BJ (cell line): ENCODE measurements at regions not wholly inside any gene's neighbourhood (a gene's known extent, or its start where the extent isn't known, plus 50 kb on each side); places are given as distances from the start of the nearest gene placed in this dataset.

ENCODE experiments used
- CTCF ChIA-PET: fragments of 350-600 bp; formaldehyde crosslinking; extraction: SDS; loops from one replicate; lab custom pipeline; 2021; ENCODE audit warnings: antibody characterized with exemption, inconsistent platforms; lab: Yijun Ruan, JAX
- POLR2A ChIA-PET: fragments of 300-600 bp; sonication (Branson Sonifier 250); formaldehyde crosslinking; extraction: SDS; loops from one replicate; lab custom pipeline; 2021; ENCODE audit warnings: antibody characterized with exemption; lab: Charles Lee
- DNase-seq: peaks from one replicate; pipeline ENCODE4 v3.0.0-alpha.2; 2011; ENCODE audit warnings: low read depth
- H3K27me3 ChIP-seq: 2 replicates; pipeline ENCODE4 v1.6.0; 2011; ENCODE audit warnings: low read length; ENCODE audit not compliant: control insufficient read depth, insufficient read depth
- H3K36me3 ChIP-seq: 2 replicates; pipeline ENCODE4 v1.5.1; 2011; ENCODE audit warnings: low read length; ENCODE audit not compliant: control insufficient read depth, insufficient read depth
- H3K4me3 ChIP-seq: 2 replicates; pipeline ENCODE4 v1.5.1; 2011; ENCODE audit warnings: low read depth, mild to moderate bottlenecking, control low read depth, low read length
- TF ChIP-seq, protein P1 (sequence below): IDR thresholded peaks from 2 replicates; pipeline ENCODE4 v1.5.1; 2011; ENCODE audit warnings: low read depth, mild to moderate bottlenecking, control low read depth, inconsistent platforms, low read length, moderate library complexity; ENCODE audit not compliant: insufficient read depth

GRCh38 chr10:1850971-1851527 lies 113.7 kb upstream of the ADARB2 start:
- Histone ChIP-seq H3K4me3 (no peak overlapping the region), H3K36me3 (no peaks in the 10 kb centered on the region), H3K27me3 (no peaks in the 10 kb centered on the region)
- DNase-seq: no peak
- TF ChIP-seq, protein P1, sequence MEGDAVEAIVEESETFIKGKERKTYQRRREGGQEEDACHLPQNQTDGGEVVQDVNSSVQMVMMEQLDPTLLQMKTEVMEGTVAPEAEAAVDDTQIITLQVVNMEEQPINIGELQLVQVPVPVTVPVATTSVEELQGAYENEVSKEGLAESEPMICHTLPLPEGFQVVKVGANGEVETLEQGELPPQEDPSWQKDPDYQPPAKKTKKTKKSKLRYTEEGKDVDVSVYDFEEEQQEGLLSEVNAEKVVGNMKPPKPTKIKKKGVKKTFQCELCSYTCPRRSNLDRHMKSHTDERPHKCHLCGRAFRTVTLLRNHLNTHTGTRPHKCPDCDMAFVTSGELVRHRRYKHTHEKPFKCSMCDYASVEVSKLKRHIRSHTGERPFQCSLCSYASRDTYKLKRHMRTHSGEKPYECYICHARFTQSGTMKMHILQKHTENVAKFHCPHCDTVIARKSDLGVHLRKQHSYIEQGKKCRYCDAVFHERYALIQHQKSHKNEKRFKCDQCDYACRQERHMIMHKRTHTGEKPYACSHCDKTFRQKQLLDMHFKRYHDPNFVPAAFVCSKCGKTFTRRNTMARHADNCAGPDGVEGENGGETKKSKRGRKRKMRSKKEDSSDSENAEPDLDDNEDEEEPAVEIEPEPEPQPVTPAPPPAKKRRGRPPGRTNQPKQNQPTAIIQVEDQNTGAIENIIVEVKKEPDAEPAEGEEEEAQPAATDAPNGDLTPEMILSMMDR: no peak
- ChIA-PET CTCF (no interaction called here), POLR2A (no interaction called here)

- Histone ChIP-seq H3K36me3 (no peaks in the 10 kb centered on the region), H3K27me3 (no peaks in the 10 kb centered on the region), H3K4me3 (no peak overlapping the region)
- DNase-seq: no peak
- ChIA-PET POLR2A (no interaction called here), CTCF (no interaction called here)
- TF ChIP-seq, protein P1: no peak
These were observed 110.0 kb upstream of the ADARB2 start for GRCh38 chr10:1847361-1847760.

GRCh38 chr10:1846032-1846431 lies 108.7 kb upstream of the ADARB2 start:
- POLR2A ChIA-PET: no interaction called here
- CTCF ChIA-PET: no interaction called here
- no peaks in the 10 kb centered on the region for H3K36me3 ChIP-seq
- no peaks in the 10 kb centered on the region for H3K27me3 ChIP-seq
- no peak for DNase-seq
- TF ChIP-seq, protein P1: no peak
- no peak overlapping the region for H3K4me3 ChIP-seq

DNA sequence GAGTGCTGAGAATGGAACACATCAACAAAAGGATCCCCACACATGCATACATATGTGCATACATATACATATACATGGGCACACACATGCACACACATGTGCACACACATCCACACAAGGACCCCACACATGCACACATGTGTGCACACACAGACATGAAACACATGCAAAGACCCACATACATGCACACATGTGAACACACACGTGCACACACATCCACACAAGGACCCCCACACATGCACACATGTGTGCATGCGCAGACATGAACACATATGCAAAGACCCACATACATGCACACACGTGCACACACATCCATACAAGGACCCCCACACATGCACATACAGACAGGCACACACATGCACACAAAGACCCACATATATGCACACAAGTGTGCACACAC lies 104.4 kb upstream of the ADARB2 start:
- no peak overlapping the region for H3K4me3 ChIP-seq
- TF ChIP-seq, protein P1: no peak
- no peaks in the 10 kb centered on the region for H3K36me3 ChIP-seq
- ChIA-PET POLR2A (no interaction called here), CTCF (no interaction called here)
- no peaks in the 10 kb centered on the region for H3K27me3 ChIP-seq
- no peak for DNase-seq

DNA sequence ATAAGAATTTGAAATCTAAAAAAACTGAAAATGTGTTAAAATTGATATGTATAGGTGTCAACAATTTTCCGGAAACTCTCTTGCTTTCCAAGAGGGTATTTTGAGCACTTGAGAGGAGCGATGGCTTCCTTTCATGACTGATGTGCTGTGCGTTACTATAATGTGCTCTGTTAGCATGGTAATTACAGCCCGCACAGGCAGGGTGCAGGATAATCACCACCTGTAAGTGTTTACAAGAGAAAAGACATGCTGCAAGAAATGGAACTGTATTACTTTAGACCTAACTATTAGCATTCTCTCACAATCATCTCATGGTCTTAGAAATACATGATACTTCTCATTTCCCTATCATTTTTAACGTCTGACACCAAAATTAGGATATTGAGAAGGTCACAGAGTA lies 92.4 kb upstream of the ADARB2 start:
- no peaks in the 10 kb centered on the region for H3K27me3 ChIP-seq
- ChIA-PET POLR2A (no interaction called here), CTCF (no interaction called here)
- DNase-seq: no peak
- no peak overlapping the region for H3K4me3 ChIP-seq
- no peaks in the 10 kb centered on the region for H3K36me3 ChIP-seq
- TF ChIP-seq, protein P1: no peak
